Neural cell (in vitro differentiated cells): ENCODE measurements at regions not wholly inside any gene's neighbourhood (a gene's known extent, or its start where the extent isn't known, plus 50 kb on each side); places are given as distances from the start of the nearest gene placed in this dataset.

Experiments used
- H2AFZ ChIP-seq: fragments of 200-600, 300-800 bp; sonication (generic), shearing (Covaris generic); 2 replicates; pipeline ENCODE4 v1.6.0; 2014; ENCODE audit warnings: low read depth, mild to moderate bottlenecking, antibody characterized with exemption, low read length, moderate library complexity
- H3F3A ChIP-seq: fragments of 200-600 bp; shearing (Covaris generic); 2 replicates; pipeline ENCODE4 v1.6.1; 2016; ENCODE audit warnings: mild to moderate bottlenecking, moderate library complexity, mixed read lengths, antibody characterized with exemption, low read length; ENCODE audit not compliant: insufficient read depth, poor library complexity, severe bottlenecking
- H3K27ac ChIP-seq: fragments of 200-600, 300-800 bp; sonication (generic), shearing (Covaris generic); 2 replicates; pipeline ENCODE4 v1.5.1; 2014; ENCODE audit warnings: mild to moderate bottlenecking, low read length, moderate library complexity
- H3K27me3 ChIP-seq: fragments of 300-800, 200-600 bp; sonication (generic), shearing (Covaris generic); 2 replicates; pipeline ENCODE4 v1.6.0; 2014; ENCODE audit warnings: mild to moderate bottlenecking, low read depth, low read length, moderate library complexity; ENCODE audit not compliant: insufficient read depth
- H3K36me3 ChIP-seq: fragments of 300-800, 200-600 bp; sonication (generic), shearing (Covaris generic); 2 replicates; pipeline ENCODE4 v1.5.1; 2014; ENCODE audit warnings: mild to moderate bottlenecking, antibody characterized with exemption, low read length, moderate library complexity; ENCODE audit not compliant: insufficient read depth
- H3K4me2 ChIP-seq: fragments of 300-800, 200-600 bp; sonication (generic), shearing (Covaris generic); 2 replicates; pipeline ENCODE4 v1.6.0; 2014; ENCODE audit warnings: mild to moderate bottlenecking, low read length
- H3K4me3 ChIP-seq: fragments of 300-800, 200-600 bp; sonication (generic), shearing (Covaris generic); 2 replicates; pipeline ENCODE4 v1.5.1; 2014; ENCODE audit warnings: mild to moderate bottlenecking, low read length, moderate library complexity
- H3K79me2 ChIP-seq: fragments of 200-600 bp; shearing (Covaris generic); replicated peaks from 2 replicates; pipeline ENCODE4 v1.6.0; 2014; ENCODE audit warnings: mild to moderate bottlenecking, low read length, moderate library complexity; ENCODE audit not compliant: insufficient read depth
- H3K9ac ChIP-seq: fragments of 300-800, 200-600 bp; sonication (generic), shearing (Covaris generic); 2 replicates; pipeline ENCODE4 v1.6.1; 2016; ENCODE audit warnings: mild to moderate bottlenecking, low read length, mixed read lengths
- H3K9me2 ChIP-seq: fragments of 200-600 bp; shearing (Covaris generic); 2 replicates; pipeline ENCODE4 v1.6.1; 2016; ENCODE audit warnings: mild to moderate bottlenecking, low read length, mixed read lengths; ENCODE audit not compliant: insufficient read depth
- H3K9me3 ChIP-seq: fragments of 200-600, 300-800 bp; sonication (generic), shearing (Covaris generic); 2 replicates; pipeline ENCODE4 v1.6.1; 2016; ENCODE audit warnings: mild to moderate bottlenecking, mixed run types, low read length, moderate library complexity, mixed read lengths
- H4K20me1 ChIP-seq: fragments of 200-600 bp; shearing (Covaris generic); 2 replicates; pipeline ENCODE4 v1.6.1; 2016; ENCODE audit warnings: mild to moderate bottlenecking, mixed run types; ENCODE audit not compliant: insufficient read depth
- EP300 ChIP-seq: fragments of 450-650 bp; conservative IDR thresholded peaks from 2 replicates; pipeline ENCODE4 v1.6.1; 2014; ENCODE audit warnings: antibody characterized with exemption, mild to moderate bottlenecking, moderate library complexity; ENCODE audit not compliant: poor library complexity, severe bottlenecking
- EZH2 ChIP-seq: fragments of 200-600, 300-800 bp; shearing (Covaris generic), sonication (generic); IDR thresholded peaks from 2 replicates; pipeline ENCODE4 v1.6.1; 2014; ENCODE audit warnings: antibody characterized with exemption, low read length, borderline replicate concordance, mild to moderate bottlenecking; ENCODE audit not compliant: insufficient read depth, poor library complexity, severe bottlenecking
- MXI1 ChIP-seq: fragments of 450-650 bp; conservative IDR thresholded peaks from 2 replicates; pipeline ENCODE4 v1.6.1; 2014; ENCODE audit warnings: antibody characterized with exemption, mild to moderate bottlenecking; ENCODE audit not compliant: poor library complexity, severe bottlenecking
- POLR2AphosphoS5 ChIP-seq: IDR thresholded peaks from 2 replicates; pipeline ENCODE4 v1.6.1; 2012
- RAD21 ChIP-seq: fragments of 450-650 bp; conservative IDR thresholded peaks from 2 replicates; pipeline ENCODE4 v1.6.1; 2014; ENCODE audit warnings: antibody characterized with exemption, mild to moderate bottlenecking, moderate library complexity
- SMC3 ChIP-seq: fragments of 450-650 bp; conservative IDR thresholded peaks from 2 replicates; pipeline ENCODE4 v1.6.1; 2014; ENCODE audit warnings: antibody characterized with exemption, mild to moderate bottlenecking, moderate library complexity; ENCODE audit not compliant: poor library complexity
- TAF1 ChIP-seq: IDR thresholded peaks from 2 replicates; pipeline ENCODE4 v1.6.1; 2012; ENCODE audit warnings: low read depth
- TF ChIP-seq, protein P1 (sequence below): fragments of 450-650 bp; IDR thresholded peaks from 2 replicates; pipeline ENCODE4 v1.5.1; 2014; ENCODE audit warnings: antibody characterized with exemption, mild to moderate bottlenecking, moderate library complexity; ENCODE audit not compliant: poor library complexity, severe bottlenecking
- TF ChIP-seq, protein P2 (sequence below): IDR thresholded peaks from 2 replicates; pipeline ENCODE4 v1.6.1; 2012; ENCODE audit warnings: borderline replicate concordance

DNA sequence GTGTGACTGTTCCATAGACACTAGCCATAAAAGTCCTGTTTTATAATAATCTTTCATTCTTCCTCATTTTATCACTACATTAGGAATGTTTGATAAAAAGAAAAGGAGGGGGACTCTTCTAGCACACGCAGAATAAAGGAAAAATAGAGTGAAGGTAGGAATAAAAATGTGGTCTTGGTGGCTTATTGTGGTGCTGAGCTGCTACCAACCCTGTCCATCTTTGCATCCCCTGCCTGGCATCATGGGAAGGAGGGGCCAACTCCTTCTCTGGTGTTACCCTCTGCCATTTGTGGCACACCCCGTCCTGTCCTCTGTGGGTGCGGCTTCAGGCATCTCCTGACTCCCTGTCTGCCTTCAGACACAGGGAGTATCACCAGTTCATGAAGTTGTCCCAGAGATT, 104.9 kb upstream of the ZNF536 start:
- no peak overlapping the region for H3K27ac ChIP-seq
- H3F3A ChIP-seq, result no peaks in the 10 kb centered on the region
- H3K9ac ChIP-seq, result no peak overlapping the region
- peaks cover 2% of the 10 kb centered on the region for H3K9me3 ChIP-seq
- TF ChIP-seq SMC3 (no peak), RAD21 (no peak), EZH2 (no peak)
- TF ChIP-seq, protein P1, sequence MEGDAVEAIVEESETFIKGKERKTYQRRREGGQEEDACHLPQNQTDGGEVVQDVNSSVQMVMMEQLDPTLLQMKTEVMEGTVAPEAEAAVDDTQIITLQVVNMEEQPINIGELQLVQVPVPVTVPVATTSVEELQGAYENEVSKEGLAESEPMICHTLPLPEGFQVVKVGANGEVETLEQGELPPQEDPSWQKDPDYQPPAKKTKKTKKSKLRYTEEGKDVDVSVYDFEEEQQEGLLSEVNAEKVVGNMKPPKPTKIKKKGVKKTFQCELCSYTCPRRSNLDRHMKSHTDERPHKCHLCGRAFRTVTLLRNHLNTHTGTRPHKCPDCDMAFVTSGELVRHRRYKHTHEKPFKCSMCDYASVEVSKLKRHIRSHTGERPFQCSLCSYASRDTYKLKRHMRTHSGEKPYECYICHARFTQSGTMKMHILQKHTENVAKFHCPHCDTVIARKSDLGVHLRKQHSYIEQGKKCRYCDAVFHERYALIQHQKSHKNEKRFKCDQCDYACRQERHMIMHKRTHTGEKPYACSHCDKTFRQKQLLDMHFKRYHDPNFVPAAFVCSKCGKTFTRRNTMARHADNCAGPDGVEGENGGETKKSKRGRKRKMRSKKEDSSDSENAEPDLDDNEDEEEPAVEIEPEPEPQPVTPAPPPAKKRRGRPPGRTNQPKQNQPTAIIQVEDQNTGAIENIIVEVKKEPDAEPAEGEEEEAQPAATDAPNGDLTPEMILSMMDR, result no peak
- TF ChIP-seq, protein P2, sequence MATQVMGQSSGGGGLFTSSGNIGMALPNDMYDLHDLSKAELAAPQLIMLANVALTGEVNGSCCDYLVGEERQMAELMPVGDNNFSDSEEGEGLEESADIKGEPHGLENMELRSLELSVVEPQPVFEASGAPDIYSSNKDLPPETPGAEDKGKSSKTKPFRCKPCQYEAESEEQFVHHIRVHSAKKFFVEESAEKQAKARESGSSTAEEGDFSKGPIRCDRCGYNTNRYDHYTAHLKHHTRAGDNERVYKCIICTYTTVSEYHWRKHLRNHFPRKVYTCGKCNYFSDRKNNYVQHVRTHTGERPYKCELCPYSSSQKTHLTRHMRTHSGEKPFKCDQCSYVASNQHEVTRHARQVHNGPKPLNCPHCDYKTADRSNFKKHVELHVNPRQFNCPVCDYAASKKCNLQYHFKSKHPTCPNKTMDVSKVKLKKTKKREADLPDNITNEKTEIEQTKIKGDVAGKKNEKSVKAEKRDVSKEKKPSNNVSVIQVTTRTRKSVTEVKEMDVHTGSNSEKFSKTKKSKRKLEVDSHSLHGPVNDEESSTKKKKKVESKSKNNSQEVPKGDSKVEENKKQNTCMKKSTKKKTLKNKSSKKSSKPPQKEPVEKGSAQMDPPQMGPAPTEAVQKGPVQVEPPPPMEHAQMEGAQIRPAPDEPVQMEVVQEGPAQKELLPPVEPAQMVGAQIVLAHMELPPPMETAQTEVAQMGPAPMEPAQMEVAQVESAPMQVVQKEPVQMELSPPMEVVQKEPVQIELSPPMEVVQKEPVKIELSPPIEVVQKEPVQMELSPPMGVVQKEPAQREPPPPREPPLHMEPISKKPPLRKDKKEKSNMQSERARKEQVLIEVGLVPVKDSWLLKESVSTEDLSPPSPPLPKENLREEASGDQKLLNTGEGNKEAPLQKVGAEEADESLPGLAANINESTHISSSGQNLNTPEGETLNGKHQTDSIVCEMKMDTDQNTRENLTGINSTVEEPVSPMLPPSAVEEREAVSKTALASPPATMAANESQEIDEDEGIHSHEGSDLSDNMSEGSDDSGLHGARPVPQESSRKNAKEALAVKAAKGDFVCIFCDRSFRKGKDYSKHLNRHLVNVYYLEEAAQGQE, result no peak
- H2AFZ ChIP-seq, result no peak overlapping the region
- H3K27me3 ChIP-seq, result no peaks in the 10 kb centered on the region
- H3K36me3 ChIP-seq, result no peaks in the 10 kb centered on the region
- H3K4me3 ChIP-seq, result no peak overlapping the region
- H3K79me2 ChIP-seq, result no peaks in the 10 kb centered on the region
- H3K4me2 ChIP-seq, result no peak overlapping the region
- no peaks in the 10 kb centered on the region for H4K20me1 ChIP-seq
- no peaks in the 10 kb centered on the region for H3K9me2 ChIP-seq

DNA sequence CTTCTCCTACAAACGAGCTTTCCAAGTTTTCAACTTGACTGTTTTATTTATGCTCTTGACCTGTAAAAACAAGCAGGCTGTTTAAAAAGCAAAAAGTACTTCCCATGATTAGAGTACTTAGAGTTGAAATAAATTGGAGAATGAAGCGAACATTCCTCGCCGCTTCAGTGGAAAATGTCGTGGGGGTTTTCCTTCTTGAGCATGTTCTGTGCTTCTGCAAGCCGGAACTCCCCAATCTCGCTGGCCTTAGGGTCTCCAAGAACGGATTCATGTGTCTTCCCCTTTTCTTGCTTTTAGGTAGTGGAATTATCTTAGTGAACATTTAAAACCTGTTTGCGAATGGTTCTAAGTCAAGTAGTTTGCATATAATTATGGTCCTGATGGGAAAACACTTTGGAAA, 103.6 kb upstream of the ZNF536 start:
- Histone ChIP-seq H3K27ac (no peak overlapping the region), H3K9ac (no peak overlapping the region), H3K36me3 (no peaks in the 10 kb centered on the region), H3K27me3 (no peaks in the 10 kb centered on the region), H3K4me2 (no peak overlapping the region), H3K9me2 (no peaks in the 10 kb centered on the region), H3K9me3 (peaks cover 13% of the 10 kb centered on the region), H3K4me3 (no peak overlapping the region), H2AFZ (no peak overlapping the region), H3K79me2 (no peaks in the 10 kb centered on the region), H3F3A (no peaks in the 10 kb centered on the region), H4K20me1 (no peaks in the 10 kb centered on the region)
- TF ChIP-seq, protein P2, result no peak
- no peak for TF ChIP-seq SMC3
- no peak for TF ChIP-seq RAD21
- no peak for TF ChIP-seq POLR2AphosphoS5
- TF ChIP-seq EP300, result no peak
- TF ChIP-seq TAF1, result no peak
- TF ChIP-seq, protein P1, result no peak
- no peak for TF ChIP-seq MXI1
- no peak for TF ChIP-seq EZH2
